Neural progenitor cell (in vitro differentiated cells): ENCODE measurements at regions not wholly inside any gene's neighbourhood (a gene's known extent, or its start where the extent isn't known, plus 50 kb on each side); places are given as distances from the start of the nearest gene placed in this dataset.

Experiments used
- DNase-seq: peaks from one replicate; pipeline ENCODE4 v3.0.0-alpha.2; 2016; ENCODE audit warnings: low spot score
- H2AFZ ChIP-seq: fragments of 200-600 bp; sonication (generic); replicated peaks from 2 replicates; pipeline ENCODE4 v1.6.1; 2016; ENCODE audit warnings: antibody characterized with exemption
- H3F3A ChIP-seq: fragments of 200-600 bp; sonication (generic); 2 replicates; pipeline ENCODE4 v1.6.1; 2016; ENCODE audit warnings: antibody characterized with exemption, low read depth
- H3K27ac ChIP-seq: fragments of 200-600 bp; sonication (generic); 2 replicates; pipeline ENCODE4 v1.5.1; 2016; ENCODE audit warnings: mild to moderate bottlenecking
- H3K27me3 ChIP-seq: fragments of 200-600 bp; sonication (generic); 2 replicates; pipeline ENCODE4 v1.6.1; 2016; ENCODE audit warnings: mild to moderate bottlenecking, moderate library complexity
- H3K36me3 ChIP-seq: fragments of 200-600 bp; sonication (generic); 2 replicates; pipeline ENCODE4 v1.5.1; 2016
- H3K4me1 ChIP-seq: fragments of 200-600 bp; sonication (generic); 2 replicates; pipeline ENCODE4 v1.6.1; 2016; ENCODE audit warnings: mixed run types
- H3K4me2 ChIP-seq: fragments of 200-600 bp; sonication (generic); 2 replicates; pipeline ENCODE4 v1.6.1; 2016
- H3K4me3 ChIP-seq: fragments of 200-600 bp; sonication (generic); 2 replicates; pipeline ENCODE4 v1.5.1; 2016
- H3K79me2 ChIP-seq: fragments of 200-600 bp; sonication (generic); 2 replicates; pipeline ENCODE4 v1.6.1; 2016; ENCODE audit warnings: low read depth
- H3K9ac ChIP-seq: fragments of 200-600 bp; sonication (generic); 2 replicates; pipeline ENCODE4 v1.6.1; 2016
- H3K9me3 ChIP-seq: fragments of 200-600 bp; sonication (generic); 2 replicates; pipeline ENCODE4 v1.5.1; 2016; ENCODE audit warnings: low read depth
- H4K20me1 ChIP-seq: fragments of 200-600 bp; sonication (generic); 2 replicates; pipeline ENCODE4 v1.6.1; 2016; ENCODE audit warnings: low read depth
- H3K27ac Mint-ChIP-seq: 3 replicates; pipeline ENCODE4 v1.8.0; 2021; ENCODE audit warnings: mixed read lengths
- H3K27me3 Mint-ChIP-seq: 2 replicates; pipeline ENCODE4 v1.8.0; 2022; ENCODE audit warnings: low read depth, mild to moderate bottlenecking, inconsistent platforms, moderate library complexity, mixed read lengths; ENCODE audit not compliant: insufficient read depth
- H3K36me3 Mint-ChIP-seq: 3 replicates; pipeline ENCODE4 v1.8.0; 2021; ENCODE audit warnings: mixed read lengths
- H3K4me1 Mint-ChIP-seq: 3 replicates; pipeline ENCODE4 v1.8.0; 2021; ENCODE audit warnings: mixed read lengths
- H3K4me3 Mint-ChIP-seq: 3 replicates; pipeline ENCODE4 v1.8.0; 2021; ENCODE audit warnings: mild to moderate bottlenecking, moderate library complexity, mixed read lengths
- H3K9me3 Mint-ChIP-seq: 3 replicates; pipeline ENCODE4 v1.8.0; 2020; ENCODE audit warnings: mixed read lengths
- CTCF ChIP-seq: fragments of 200-600 bp; sonication (generic); IDR thresholded peaks from 2 replicates; pipeline ENCODE4 v1.5.1; 2017; ENCODE audit warnings: antibody characterized with exemption, mild to moderate bottlenecking
- EZH2 ChIP-seq: fragments of 200-600 bp; sonication (generic); IDR thresholded peaks from 2 replicates; pipeline ENCODE4 v1.6.1; 2017; ENCODE audit warnings: antibody characterized with exemption, mild to moderate bottlenecking, moderate library complexity
- EZH2phosphoT487 ChIP-seq: fragments of 200-600 bp; sonication (generic); IDR thresholded peaks from 2 replicates; pipeline ENCODE4 v1.6.1; 2017; ENCODE audit warnings: antibody characterized with exemption

GRCh38 chr6:14036911-14037310 is 80.7 kb upstream of the CD83 start:
- no peak overlapping the region for H3K4me3 Mint-ChIP-seq
- no peak overlapping the region for H3K27ac ChIP-seq
- no peak overlapping the region for H3K27ac Mint-ChIP-seq

GRCh38 chr6:14037402-14038277 is 79.9 kb upstream of the CD83 start:
- H3K79me2 ChIP-seq, result no peaks in the 10 kb centered on the region
- no peaks in the 10 kb centered on the region for H3K27me3 Mint-ChIP-seq
- H3K9me3 Mint-ChIP-seq, result peaks cover 4% of the 10 kb centered on the region
- no peaks in the 10 kb centered on the region for H3K36me3 Mint-ChIP-seq
- H3K27me3 ChIP-seq, result no peaks in the 10 kb centered on the region
- H3F3A ChIP-seq, result no peaks in the 10 kb centered on the region
- no peak for TF ChIP-seq EZH2phosphoT487
- TF ChIP-seq CTCF, result no peak
- no peak for TF ChIP-seq EZH2
- DNase-seq, result no peak
- no peak overlapping the region for H2AFZ ChIP-seq
- H3K9ac ChIP-seq, result no peak overlapping the region
- peaks cover 15% of the 10 kb centered on the region for H3K4me1 ChIP-seq
- no peak overlapping the region for H3K27ac Mint-ChIP-seq
- H3K27ac ChIP-seq, result no peak overlapping the region
- H3K4me3 ChIP-seq, result no peak overlapping the region
- H3K36me3 ChIP-seq, result no peaks in the 10 kb centered on the region
- no peak overlapping the region for H3K4me3 Mint-ChIP-seq
- peaks cover 3% of the 10 kb centered on the region for H3K4me1 Mint-ChIP-seq
- H3K4me2 ChIP-seq, result no peak overlapping the region
- H4K20me1 ChIP-seq, result no peaks in the 10 kb centered on the region
- no peaks in the 10 kb centered on the region for H3K9me3 ChIP-seq

More at GRCh38 chr6:14036911-14037310, 80.7 kb upstream of the CD83 start:
- Histone ChIP-seq H3F3A (no peaks in the 10 kb centered on the region), H3K4me1 (peaks cover 15% of the 10 kb centered on the region), H4K20me1 (no peaks in the 10 kb centered on the region), H2AFZ (no peak overlapping the region), H3K9ac (no peak overlapping the region), H3K79me2 (no peaks in the 10 kb centered on the region), H3K27me3 (no peaks in the 10 kb centered on the region), H3K4me2 (no peak overlapping the region), H3K9me3 (no peaks in the 10 kb centered on the region), H3K4me3 (no peak overlapping the region), H3K36me3 (no peaks in the 10 kb centered on the region)
- TF ChIP-seq EZH2, result no peak
- TF ChIP-seq EZH2phosphoT487, result no peak
- no peak for TF ChIP-seq CTCF
- no peaks in the 10 kb centered on the region for H3K27me3 Mint-ChIP-seq
- peaks cover 4% of the 10 kb centered on the region for H3K9me3 Mint-ChIP-seq
- H3K4me1 Mint-ChIP-seq, result peaks cover 3% of the 10 kb centered on the region
- H3K36me3 Mint-ChIP-seq, result no peaks in the 10 kb centered on the region
- no peak for DNase-seq

- H3F3A ChIP-seq, result no peaks in the 10 kb centered on the region
- no peak for DNase-seq
- no peaks in the 10 kb centered on the region for H3K9me3 ChIP-seq
- H3K79me2 ChIP-seq, result no peaks in the 10 kb centered on the region
- Mint-ChIP-seq H3K36me3 (no peaks in the 10 kb centered on the region), H3K4me3 (no peak overlapping the region), H3K27me3 (peaks cover 3% of the 10 kb centered on the region), H3K27ac (no peak overlapping the region), H3K9me3 (peaks cover 4% of the 10 kb centered on the region), H3K4me1 (peaks cover 5% of the 10 kb centered on the region)
- no peaks in the 10 kb centered on the region for H3K27me3 ChIP-seq
- no peak overlapping the region for H3K9ac ChIP-seq
- H2AFZ ChIP-seq, result no peak overlapping the region
- H4K20me1 ChIP-seq, result no peaks in the 10 kb centered on the region
- peaks cover 15% of the 10 kb centered on the region for H3K4me1 ChIP-seq
- no peak overlapping the region for H3K4me2 ChIP-seq
- TF ChIP-seq EZH2 (no peak), EZH2phosphoT487 (no peak), CTCF (no peak)
- H3K27ac ChIP-seq, result no peak overlapping the region
- no peaks in the 10 kb centered on the region for H3K36me3 ChIP-seq
- no peak overlapping the region for H3K4me3 ChIP-seq
Measured at GRCh38 chr6:14038467-14039437, 78.8 kb upstream of the CD83 start.
